ENCODE measurements at regions not wholly inside any gene's neighbourhood (a gene's known extent, or its start where the extent isn't known, plus 50 kb on each side); places are given as distances from the start of the nearest gene placed in this dataset.

- ATAC-seq (ENCODE audit: low FRiP score) = no peak
- no peak for TF ChIP-seq CTCF (IDR thresholded peaks at IDR 0.05)
- no peak for DNase-seq (ENCODE audit: low spot score)
Observed at GRCh38 chr19:29429581-29429980, 96.2 kb upstream of the VSTM2B start.

GRCh38 chr19:29431332-29431731 lies 94.5 kb upstream of the VSTM2B start:
- no peak for ATAC-seq (ENCODE audit: low FRiP score)

GRCh38 chr19:29432677-29433076 lies 93.1 kb upstream of the VSTM2B start:
- no peak for TF ChIP-seq CTCF (IDR thresholded peaks at IDR 0.05)
- DNase-seq (ENCODE audit: low spot score) = no peak
- ATAC-seq (ENCODE audit: low FRiP score) = no peak

More at GRCh38 chr19:29431332-29431731, 94.5 kb upstream of the VSTM2B start:
- no peak for TF ChIP-seq CTCF (IDR thresholded peaks at IDR 0.05)
- DNase-seq (ENCODE audit: low spot score) = no peak

GRCh38 chr19:29436591-29437103 lies 89.1 kb upstream of the VSTM2B start:
- DNase-seq (ENCODE audit: low spot score) (no peak), ATAC-seq (ENCODE audit: low FRiP score) (no peak)
- TF ChIP-seq CTCF (IDR thresholded peaks at IDR 0.05) = no peak

DNA sequence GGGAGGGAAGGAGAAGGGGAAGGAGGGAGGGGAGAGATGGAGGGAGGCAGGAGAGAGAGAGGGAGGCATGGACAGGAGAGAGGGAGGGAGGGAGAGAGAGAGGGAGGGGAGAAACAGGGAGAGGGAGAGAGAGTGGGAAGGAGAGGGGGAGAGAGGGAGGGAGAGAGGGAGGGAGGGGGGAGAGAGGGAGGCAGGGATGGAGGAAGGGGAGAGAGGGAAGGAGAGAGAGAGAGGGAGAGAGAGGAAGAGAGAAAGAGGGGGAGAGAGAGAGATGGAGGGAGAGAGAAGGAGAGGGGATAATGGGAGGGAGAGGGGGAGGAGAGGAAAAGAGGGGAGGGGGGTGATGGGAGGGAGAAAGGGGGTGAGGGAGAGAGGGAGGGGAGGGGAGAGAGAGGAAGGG lies 86.8 kb upstream of the VSTM2B start:
- ATAC-seq (ENCODE audit: low FRiP score) (no peak), DNase-seq (ENCODE audit: low spot score) (no peak)
- no peak for TF ChIP-seq CTCF (IDR thresholded peaks at IDR 0.05)

- no peak for ATAC-seq (ENCODE audit: low FRiP score)
- no peak for DNase-seq (ENCODE audit: low spot score)
- no peak for TF ChIP-seq CTCF (IDR thresholded peaks at IDR 0.05)
Observed at GRCh38 chr19:29439688-29440550, 85.9 kb upstream of the VSTM2B start.

GRCh38 chr19:29442094-29442493 lies 83.7 kb upstream of the VSTM2B start:
- ATAC-seq (ENCODE audit: low FRiP score) = no peak
- TF ChIP-seq CTCF (IDR thresholded peaks at IDR 0.05) = no peak
- DNase-seq (ENCODE audit: low spot score) = no peak

Measured in omental fat pad (tissue), 3 donors.